ENCODE measurements at regions not wholly inside any gene's neighbourhood (a gene's known extent, or its start where the extent isn't known, plus 50 kb on each side); places are given as distances from the start of the nearest gene placed in this dataset.

GRCh38 chr3:18752273-18752934 lies 327.3 kb upstream of the SATB1 start:
- no peak for DNase-seq (ENCODE audit: low read depth, low spot score)
- Mint-ChIP-seq H3K9me3 (no peaks in the 10 kb centered on the region), H3K4me3 (no peak overlapping the region), H3K27ac (ENCODE audit: unreplicated experiment) (no peak overlapping the region), H3K36me3 (ENCODE audit: low read depth) (no peaks in the 10 kb centered on the region), H3K4me1 (no peaks in the 10 kb centered on the region), H3K27me3 (ENCODE audit: low read depth) (no peaks in the 10 kb centered on the region)
- TF ChIP-seq, protein P1, sequence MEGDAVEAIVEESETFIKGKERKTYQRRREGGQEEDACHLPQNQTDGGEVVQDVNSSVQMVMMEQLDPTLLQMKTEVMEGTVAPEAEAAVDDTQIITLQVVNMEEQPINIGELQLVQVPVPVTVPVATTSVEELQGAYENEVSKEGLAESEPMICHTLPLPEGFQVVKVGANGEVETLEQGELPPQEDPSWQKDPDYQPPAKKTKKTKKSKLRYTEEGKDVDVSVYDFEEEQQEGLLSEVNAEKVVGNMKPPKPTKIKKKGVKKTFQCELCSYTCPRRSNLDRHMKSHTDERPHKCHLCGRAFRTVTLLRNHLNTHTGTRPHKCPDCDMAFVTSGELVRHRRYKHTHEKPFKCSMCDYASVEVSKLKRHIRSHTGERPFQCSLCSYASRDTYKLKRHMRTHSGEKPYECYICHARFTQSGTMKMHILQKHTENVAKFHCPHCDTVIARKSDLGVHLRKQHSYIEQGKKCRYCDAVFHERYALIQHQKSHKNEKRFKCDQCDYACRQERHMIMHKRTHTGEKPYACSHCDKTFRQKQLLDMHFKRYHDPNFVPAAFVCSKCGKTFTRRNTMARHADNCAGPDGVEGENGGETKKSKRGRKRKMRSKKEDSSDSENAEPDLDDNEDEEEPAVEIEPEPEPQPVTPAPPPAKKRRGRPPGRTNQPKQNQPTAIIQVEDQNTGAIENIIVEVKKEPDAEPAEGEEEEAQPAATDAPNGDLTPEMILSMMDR (conservative IDR thresholded peaks at IDR 0.05) = no peak

GRCh38 chr3:18751514-18751913 lies 326.4 kb upstream of the SATB1 start:
- Mint-ChIP-seq H3K4me1 (no peaks in the 10 kb centered on the region), H3K4me3 (no peak overlapping the region), H3K27ac (ENCODE audit: unreplicated experiment) (no peak overlapping the region), H3K9me3 (no peaks in the 10 kb centered on the region), H3K27me3 (ENCODE audit: low read depth) (no peaks in the 10 kb centered on the region), H3K36me3 (ENCODE audit: low read depth) (no peaks in the 10 kb centered on the region)
- DNase-seq (ENCODE audit: low read depth, low spot score) = no peak
- TF ChIP-seq, protein P1 (conservative IDR thresholded peaks at IDR 0.05) = no peak

DNA sequence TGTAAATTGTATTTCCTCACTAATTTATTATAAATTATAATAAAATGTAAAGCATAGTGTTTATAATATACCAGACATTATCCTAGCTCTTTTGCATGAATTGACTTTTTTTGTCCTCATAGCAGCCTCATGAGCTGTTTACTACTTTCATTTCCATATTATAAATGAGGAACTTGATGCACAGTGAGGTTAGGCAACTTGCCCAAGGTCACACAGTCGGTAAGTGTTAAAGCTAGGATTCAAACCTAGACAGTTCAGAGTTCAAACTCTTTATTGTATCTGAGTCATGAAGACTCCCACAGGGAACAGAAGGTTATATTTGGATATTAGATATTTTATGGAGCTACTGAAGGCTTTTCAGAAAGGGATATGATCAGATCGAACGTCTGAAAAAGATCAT lies 322.2 kb upstream of the SATB1 start:
- H3K4me3 Mint-ChIP-seq = no peak overlapping the region
- TF ChIP-seq, protein P1 (conservative IDR thresholded peaks at IDR 0.05) = no peak
- no peaks in the 10 kb centered on the region for H3K9me3 Mint-ChIP-seq
- no peaks in the 10 kb centered on the region for H3K4me1 Mint-ChIP-seq
- no peaks in the 10 kb centered on the region for H3K36me3 Mint-ChIP-seq (ENCODE audit: low read depth)
- DNase-seq (ENCODE audit: low read depth, low spot score) = no peak
- no peak overlapping the region for H3K27ac Mint-ChIP-seq (ENCODE audit: unreplicated experiment)
- H3K27me3 Mint-ChIP-seq (ENCODE audit: low read depth) = no peaks in the 10 kb centered on the region

DNA sequence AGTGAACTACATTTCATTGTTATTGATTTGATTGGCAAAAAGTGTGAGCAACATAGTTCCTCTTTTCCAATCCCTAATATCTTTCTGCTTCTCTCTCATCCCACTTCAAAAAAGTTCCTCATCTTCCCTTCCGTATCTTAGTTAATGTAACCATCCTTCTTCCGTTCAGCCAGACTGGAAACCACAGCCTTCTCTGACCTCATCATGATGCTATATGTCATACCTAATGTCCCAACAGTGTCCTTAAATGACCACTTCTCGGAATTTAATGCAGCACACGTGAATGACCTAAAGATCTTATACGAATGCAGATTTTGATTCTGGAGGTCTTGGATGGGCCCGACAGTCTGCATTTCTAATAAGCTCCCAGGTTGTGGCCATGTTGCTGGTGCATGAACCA lies 320.3 kb upstream of the SATB1 start:
- Mint-ChIP-seq H3K9me3 (no peaks in the 10 kb centered on the region), H3K27me3 (ENCODE audit: low read depth) (no peaks in the 10 kb centered on the region), H3K36me3 (ENCODE audit: low read depth) (no peaks in the 10 kb centered on the region), H3K4me3 (no peak overlapping the region), H3K4me1 (no peaks in the 10 kb centered on the region), H3K27ac (ENCODE audit: unreplicated experiment) (no peak overlapping the region)
- TF ChIP-seq, protein P1 (conservative IDR thresholded peaks at IDR 0.05) = no peak
- DNase-seq (ENCODE audit: low read depth, low spot score) = no peak

GRCh38 chr3:18744472-18744871 lies 319.3 kb upstream of the SATB1 start:
- Mint-ChIP-seq H3K27ac (ENCODE audit: unreplicated experiment) (no peak overlapping the region), H3K4me1 (no peaks in the 10 kb centered on the region), H3K9me3 (no peaks in the 10 kb centered on the region), H3K4me3 (no peak overlapping the region), H3K36me3 (ENCODE audit: low read depth) (no peaks in the 10 kb centered on the region), H3K27me3 (ENCODE audit: low read depth) (no peaks in the 10 kb centered on the region)
- DNase-seq (ENCODE audit: low read depth, low spot score) = no peak
- TF ChIP-seq, protein P1 (conservative IDR thresholded peaks at IDR 0.05) = no peak

Data from neural crest cell (in vitro differentiated cells).